Loucy (cell line): ENCODE measurements at regions not wholly inside any gene's neighbourhood (a gene's known extent, or its start where the extent isn't known, plus 50 kb on each side); places are given as distances from the start of the nearest gene placed in this dataset.

Experiments
- EZH2phosphoT487 ChIP-seq: fragments of 200-600 bp; IDR thresholded peaks from 2 replicates; pipeline ENCODE4 v1.6.1; 2018; ENCODE audit warnings: antibody characterized with exemption, mild to moderate bottlenecking, moderate library complexity, borderline replicate concordance
- TF ChIP-seq, protein P1 (sequence below): fragments of 200-600 bp; sonication (generic); conservative IDR thresholded peaks from 2 replicates; pipeline ENCODE4 v1.5.1; 2014; ENCODE audit warnings: mild to moderate bottlenecking, antibody characterized with exemption, low read length

DNA sequence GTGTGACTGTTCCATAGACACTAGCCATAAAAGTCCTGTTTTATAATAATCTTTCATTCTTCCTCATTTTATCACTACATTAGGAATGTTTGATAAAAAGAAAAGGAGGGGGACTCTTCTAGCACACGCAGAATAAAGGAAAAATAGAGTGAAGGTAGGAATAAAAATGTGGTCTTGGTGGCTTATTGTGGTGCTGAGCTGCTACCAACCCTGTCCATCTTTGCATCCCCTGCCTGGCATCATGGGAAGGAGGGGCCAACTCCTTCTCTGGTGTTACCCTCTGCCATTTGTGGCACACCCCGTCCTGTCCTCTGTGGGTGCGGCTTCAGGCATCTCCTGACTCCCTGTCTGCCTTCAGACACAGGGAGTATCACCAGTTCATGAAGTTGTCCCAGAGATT is 104.9 kb upstream of the ZNF536 start:
- TF ChIP-seq, protein P1, sequence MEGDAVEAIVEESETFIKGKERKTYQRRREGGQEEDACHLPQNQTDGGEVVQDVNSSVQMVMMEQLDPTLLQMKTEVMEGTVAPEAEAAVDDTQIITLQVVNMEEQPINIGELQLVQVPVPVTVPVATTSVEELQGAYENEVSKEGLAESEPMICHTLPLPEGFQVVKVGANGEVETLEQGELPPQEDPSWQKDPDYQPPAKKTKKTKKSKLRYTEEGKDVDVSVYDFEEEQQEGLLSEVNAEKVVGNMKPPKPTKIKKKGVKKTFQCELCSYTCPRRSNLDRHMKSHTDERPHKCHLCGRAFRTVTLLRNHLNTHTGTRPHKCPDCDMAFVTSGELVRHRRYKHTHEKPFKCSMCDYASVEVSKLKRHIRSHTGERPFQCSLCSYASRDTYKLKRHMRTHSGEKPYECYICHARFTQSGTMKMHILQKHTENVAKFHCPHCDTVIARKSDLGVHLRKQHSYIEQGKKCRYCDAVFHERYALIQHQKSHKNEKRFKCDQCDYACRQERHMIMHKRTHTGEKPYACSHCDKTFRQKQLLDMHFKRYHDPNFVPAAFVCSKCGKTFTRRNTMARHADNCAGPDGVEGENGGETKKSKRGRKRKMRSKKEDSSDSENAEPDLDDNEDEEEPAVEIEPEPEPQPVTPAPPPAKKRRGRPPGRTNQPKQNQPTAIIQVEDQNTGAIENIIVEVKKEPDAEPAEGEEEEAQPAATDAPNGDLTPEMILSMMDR, result no peak
- TF ChIP-seq EZH2phosphoT487, result no peak
